Activated CD8-positive, alpha-beta memory T cell treated with anti-CD3 and anti-CD28 coated beads for 48 hours (primary cell): ENCODE measurements at regions not wholly inside any gene's neighbourhood (a gene's known extent, or its start where the extent isn't known, plus 50 kb on each side); places are given as distances from the start of the nearest gene placed in this dataset.
"Not testable (repeated sequence)": the region's sequence is repeated elsewhere in the genome, so short reads cannot be mapped to it uniquely, and the experiment has no call there.

ENCODE experiments used
- DNase-seq, 3 experiments: peaks; one replicate each; pipeline ENCODE4 v3.0.0-alpha.2; 2020; ENCODE audit warnings: low read depth in 2 of 3, low spot score in 2 of 3

DNA sequence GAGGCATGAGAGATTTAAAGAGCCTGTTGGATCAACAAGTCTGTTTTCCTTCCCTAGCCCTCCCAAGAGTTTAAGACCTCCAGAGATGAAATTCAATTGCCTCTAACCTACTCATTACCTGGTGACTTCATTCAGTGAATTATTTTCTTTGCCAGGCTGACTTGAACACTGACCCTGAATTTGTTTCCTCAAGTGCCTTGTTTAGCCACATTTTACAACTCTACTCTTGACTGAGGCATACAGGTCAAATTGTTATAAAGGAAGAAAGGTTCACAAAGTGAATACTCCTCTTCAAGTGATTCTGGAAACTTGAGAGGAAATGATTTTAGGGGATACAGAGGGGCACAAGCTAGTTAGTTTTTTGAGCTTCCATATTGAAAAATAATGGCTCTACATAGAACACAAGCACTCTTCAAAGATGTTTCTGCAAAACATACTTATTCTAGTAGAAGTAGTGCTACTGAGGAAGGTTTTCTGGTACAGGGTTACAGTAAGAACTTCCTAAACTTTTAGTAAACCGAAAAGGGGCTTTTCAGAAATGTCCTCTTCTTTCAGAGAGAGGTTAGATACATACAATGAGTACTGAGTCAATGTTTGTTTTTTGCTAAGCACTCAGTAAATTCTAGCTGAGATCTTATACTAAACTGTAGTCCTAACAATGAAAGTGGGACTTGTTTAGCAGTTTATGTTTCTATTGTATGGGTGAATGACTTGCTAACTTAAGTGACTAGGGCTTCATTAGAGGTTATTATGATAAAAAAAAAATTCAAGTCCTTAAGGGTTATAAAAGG, 137.4 kb upstream of the SATB1 start:
- DNase-seq = no peak

DNA sequence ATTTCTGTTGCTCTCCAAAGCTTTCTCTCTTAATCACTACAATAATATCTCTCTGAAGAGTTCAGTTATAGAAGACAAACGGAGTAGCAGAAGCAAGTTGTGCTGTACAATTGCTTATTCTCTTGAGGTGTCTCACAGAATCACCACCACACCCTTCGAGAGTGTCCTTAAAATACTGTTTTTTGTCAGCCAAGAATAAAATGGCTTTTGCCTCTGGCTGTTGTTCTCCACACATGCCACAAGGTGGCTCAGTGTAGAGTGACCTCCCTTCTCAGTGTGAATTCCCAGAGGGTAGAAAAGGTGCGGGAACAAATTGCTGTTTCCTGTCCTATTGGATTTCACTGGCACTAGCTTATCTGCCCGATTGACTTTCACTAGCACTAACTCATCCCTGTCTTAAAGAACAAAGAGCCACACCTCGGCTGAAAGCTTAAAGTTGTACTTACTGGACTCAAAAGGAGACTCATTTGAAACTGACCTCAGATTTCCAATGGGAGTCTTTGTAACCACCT, 134.2 kb upstream of the SATB1 start:
- DNase-seq = no peak

DNA sequence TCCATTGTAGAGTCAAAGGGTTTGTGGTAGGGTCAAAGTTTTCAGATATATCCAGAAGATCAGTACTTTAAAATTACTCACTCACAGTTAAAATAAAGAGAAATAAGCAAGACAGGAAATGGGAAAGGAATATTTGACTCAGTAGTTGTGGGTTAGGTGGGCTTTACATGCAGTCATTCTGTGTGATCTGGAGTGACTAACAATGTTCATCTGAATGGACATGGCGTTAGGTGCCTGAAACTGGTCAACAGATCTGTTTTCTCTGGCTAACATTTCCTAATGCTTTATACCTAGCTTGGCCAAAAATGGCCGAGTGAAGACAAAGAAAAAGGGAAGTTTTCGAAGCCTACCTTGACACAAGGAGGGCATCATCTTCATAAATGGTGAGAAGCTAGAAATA, 133.4 kb upstream of the SATB1 start:
- no peak for DNase-seq

DNA sequence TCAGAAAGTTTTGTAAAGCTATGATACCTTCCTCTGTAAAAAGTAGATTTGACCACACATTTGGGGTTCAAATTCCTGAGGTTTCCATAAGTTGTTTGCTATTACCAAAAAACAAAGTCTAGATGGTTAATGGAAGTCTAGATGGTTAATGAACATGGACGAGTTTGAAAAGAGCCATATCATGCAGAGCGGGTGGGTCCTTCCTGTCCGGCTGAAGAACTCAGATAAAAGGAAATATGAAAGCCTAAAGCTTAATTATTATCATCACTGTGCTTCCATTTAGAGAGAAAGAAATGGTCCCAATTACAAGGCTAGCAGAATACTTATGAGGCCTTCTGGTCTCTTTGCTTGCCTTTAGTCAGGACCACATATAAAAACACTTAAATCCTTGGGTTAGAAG, 132.1 kb upstream of the SATB1 start:
- no peak for DNase-seq

DNA sequence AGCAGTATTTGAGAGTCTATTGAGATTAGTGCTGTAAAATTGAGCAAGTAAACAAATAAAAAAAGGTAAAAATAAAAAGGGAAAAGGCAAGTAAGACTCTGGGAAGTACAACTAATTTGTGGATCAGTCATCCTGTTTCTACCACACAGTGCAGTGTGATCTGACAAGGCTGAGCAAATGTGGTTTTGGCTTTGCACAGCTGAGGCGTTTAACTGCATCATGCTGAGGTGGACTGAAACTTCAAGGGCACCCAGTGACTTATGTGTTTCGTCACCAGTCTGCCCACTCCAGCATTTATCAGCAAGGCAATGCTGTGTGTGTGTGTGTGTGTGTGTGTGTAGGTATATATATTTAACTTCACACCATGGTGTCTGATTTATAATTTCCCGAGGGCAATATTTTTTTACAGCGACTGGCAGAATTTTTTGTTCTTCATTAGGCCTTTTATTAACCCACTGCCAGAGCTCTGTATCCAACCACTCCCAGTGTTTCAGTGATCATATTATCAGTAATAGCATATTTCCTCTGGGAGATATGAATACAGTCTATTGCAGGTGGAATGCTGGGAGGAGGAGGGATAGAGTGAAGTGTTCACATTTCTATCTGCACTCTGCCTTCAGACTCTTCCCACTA, 131.5 kb upstream of the SATB1 start:
- peak in 2 of 3 experiments; percentile 44 to 47 for DNase-seq

DNA sequence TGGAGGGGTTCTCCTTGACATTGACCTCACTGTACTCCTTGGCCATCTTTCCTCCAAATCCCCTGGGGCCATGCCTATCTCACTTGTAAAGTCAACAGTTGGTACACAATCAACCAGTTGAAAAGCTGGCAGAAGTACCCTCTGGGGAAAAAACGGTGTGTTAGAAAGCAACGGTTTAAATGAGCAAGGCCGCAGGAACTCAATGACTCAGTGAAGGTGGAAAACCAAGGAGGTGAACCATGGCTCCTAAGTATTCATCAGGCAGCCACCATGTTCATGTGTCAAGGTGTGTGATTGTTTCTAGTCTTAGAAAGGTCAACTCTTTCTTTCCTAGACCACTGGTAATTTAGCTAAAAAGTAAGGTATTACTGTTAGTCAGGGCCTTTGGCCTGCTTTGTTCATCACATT, 130.9 kb upstream of the SATB1 start:
- DNase-seq = no peak

DNA sequence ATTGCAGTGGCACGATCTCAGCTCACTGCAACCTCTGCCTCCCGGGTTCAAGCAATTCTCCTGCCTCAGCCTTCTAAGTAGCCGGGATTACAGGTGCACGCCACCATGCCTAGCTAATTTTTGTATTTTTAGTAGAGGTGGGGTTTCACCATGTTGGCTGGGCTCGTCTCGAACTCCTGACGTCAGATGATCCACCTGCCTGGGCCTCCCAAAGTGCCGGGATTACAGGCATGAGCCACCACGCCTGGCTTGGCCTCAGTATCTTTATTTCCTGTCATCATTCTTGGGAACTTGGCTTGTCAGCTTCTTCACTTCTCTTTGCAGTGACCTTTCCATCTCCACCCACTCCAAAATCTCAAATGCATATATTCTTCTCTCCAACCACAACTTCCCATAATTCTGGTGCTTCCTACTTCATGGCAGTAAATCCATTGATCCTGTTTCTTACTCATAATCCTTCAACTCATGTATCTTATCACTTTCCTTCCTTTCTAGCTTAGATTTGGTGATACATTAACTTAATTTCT, 127.5 kb upstream of the SATB1 start:
- not testable (repeated sequence) for DNase-seq

DNA sequence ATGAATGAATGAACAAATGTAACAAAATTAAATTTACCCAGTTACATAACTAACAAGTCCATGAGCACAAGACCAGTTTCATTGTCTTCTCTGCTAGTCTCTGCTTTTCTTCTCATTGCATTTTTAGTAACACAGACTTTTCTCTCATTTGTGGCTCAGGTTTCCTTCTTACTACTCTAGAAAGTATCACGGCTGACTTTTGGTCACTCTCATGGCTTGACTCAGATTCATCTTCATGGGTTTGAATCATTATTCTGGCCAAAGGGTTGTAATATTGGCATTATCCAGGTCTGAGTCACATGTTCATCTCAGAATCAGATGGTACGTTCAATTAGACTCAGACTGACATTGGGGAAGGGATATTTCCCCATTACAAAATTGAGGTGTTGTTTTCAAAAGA, 121.5 kb upstream of the SATB1 start:
- DNase-seq = no peak

DNA sequence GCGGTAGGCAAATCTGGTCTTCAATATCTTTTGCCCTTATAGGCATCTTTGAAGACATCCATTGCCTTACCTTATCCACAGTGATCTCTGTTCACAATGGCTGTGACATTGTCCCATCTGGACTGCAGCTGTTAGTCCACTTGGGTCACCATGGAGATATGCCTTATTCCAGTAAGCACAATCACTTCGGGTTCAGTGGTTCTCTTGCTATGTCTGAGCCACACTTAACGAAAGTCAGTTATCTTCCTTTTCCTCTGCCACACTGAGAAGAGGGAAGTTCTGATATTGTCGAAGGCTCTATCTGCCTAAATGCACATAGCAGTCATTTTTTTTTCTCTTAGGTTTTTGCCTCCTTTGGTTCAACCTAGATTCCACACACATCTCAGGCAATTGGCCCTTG, 119.0 kb upstream of the SATB1 start:
- DNase-seq = no peak

DNA sequence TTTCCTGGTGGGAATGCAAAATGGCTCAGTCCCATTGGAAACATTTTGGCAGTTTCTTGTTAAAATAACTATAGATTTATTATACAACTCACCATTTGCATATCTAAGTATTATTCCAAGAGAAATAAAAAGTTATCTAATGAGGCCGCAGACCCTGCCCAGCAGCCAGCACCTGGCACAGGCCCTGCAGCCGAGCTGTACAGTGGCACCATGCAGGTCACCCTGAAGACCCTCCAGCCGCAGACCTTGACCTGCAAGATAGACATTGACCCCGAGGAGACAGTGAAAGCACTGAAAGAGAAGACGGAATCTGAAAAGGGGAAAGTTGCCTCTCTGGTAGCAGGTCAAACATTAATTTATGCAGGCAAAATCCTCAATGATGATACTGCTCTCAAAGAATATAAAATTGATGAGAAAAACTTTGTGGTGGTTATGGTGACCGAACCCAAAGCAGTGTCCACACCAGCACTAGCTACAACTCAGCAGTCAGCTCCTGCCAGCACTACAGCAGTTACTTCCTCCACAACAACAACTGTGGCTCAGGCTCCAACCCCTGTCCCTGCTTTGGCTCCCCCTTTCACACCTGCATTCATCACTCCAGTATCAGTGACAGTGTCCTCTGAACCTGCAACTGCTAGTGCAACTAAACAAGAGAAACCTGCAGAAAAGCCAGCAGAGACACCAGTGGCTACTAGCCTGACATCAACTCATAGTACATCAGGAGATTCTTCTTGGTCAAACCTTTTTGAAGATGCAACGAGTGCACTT, 113.5 kb upstream of the SATB1 start:
- DNase-seq = no peak

DNA sequence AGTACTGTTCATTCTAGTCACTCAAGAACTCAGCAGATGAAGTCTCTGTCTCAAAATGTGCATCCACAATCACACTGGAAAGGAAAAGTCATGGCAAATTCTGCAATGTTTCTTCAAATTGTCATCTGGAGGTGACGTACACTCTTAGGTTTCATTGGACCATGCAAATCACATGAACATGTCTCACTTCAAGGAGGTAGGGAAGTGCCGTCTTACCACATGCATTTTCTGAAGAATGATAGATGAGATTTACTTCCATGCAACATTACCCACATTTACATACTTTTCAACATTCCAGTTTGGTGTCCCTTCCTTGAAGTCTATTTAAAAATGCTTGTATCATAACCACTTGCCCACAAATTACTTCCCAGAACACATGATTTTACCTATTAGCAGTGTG, 107.9 kb upstream of the SATB1 start:
- no peak for DNase-seq

DNA sequence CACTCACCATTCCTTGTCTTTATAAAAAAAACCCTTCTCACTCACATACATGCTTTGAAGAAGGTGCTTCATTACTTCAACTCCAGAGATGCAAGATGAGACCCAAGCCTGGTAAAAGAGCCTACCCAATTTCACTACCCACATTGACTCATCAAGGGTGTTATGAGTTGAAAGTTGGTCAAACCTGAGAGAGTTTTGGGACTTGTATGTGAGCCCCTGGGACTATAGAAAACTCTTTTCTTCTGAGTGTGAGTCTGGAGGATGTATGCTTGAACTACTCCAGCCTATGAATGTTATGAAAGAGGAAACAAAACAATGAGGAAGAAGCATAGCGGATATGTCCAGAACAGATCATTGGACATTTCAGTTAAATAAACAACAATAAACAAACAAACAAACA, 106.5 kb upstream of the SATB1 start:
- no peak for DNase-seq

DNA sequence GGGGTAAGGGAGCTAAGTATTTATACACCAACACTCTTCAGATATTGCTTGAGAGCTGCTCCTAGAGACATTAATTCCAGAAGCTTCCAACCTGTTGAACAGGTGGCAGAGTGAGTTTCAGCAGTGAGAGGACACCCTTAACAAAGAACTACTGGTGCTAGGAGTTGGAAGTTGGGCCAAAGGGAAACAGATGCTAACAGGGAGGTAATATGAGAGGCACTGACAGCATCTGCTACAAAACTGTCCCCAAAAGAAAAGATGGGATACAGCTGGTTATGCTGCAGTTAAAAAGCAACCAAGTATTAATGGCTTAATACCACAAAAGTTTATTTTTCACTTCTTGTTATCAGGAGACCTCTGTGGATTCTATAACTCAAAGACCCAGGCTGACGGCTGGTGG, 104.5 kb upstream of the SATB1 start:
- no peak for DNase-seq

DNA sequence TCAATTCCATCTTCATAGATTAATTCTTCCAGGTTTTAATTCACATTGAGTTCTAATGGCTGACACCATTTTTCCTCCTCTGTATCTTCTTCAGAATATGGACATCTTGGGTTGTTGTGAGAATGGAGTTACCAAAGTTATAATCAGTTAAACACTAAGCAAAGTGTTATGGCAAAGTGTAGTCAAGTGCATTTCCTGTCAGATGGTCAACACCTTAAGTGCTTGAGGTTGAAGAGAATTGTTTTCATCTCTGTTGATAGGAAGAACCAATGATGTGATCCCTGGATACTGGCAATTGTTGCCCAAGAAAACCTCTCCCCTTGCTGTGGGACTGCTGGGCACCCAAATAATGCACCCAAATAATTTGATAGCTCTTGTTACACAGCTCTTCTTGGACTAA, 102.6 kb upstream of the SATB1 start:
- no peak for DNase-seq

DNA sequence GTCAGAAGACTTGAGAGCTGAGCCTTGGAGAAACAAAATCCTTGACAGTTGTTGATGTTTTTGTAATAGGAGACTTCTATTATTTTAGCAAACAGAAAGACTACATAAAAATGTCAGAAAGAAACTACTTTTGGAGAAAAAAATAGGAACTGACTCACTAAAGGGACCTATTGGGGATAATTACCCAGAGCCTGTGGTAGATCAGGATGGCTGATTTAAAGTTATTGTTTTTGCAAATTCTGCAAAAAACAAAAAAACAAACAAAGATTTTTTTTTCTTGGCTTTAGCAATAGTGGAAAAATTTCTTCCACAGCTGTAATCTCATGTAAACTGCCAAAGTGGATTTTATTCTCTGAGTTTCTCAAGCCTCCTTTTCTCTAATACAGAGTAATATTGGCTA, 101.5 kb upstream of the SATB1 start:
- no peak for DNase-seq

DNA sequence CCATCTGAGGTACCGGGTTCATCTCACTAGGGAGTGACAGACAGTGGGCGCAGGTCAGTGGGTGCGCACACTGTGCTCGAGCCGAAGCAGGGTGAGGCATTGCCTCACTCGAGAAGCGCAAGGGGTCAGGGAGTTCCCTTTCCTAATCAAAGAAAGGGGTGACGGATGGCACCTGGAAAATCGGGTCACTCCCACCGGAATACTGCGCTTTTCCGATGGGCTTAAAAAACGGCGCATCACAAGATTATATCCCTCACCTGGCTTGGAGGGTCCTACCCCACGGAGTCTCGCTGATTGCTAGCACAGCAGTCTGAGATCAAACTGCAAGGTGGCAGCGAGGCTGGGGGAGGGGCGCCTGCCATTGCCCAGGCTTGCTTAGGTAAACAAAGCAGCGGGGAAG, 91.0 kb upstream of the SATB1 start:
- DNase-seq = not testable (repeated sequence)

DNA sequence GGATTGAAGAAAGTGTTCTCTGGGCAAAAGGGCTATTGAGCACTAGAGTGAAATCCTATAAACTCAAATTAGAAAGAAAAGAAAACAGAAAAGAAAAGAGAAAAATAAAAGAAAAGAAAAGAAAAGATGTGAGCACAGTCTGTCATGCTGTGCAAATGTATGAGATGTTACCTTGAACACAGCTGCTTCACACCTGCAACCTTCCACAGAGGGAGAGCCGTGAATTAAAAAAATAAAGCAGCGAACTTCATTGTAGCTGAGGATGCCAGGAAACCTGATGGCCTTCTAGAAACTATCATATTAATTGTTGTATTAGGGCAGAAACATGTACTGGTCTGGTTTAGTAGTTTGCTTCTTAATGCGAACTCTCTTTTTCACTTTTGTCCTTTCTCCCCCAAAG, 88.0 kb upstream of the SATB1 start:
- no peak for DNase-seq

DNA sequence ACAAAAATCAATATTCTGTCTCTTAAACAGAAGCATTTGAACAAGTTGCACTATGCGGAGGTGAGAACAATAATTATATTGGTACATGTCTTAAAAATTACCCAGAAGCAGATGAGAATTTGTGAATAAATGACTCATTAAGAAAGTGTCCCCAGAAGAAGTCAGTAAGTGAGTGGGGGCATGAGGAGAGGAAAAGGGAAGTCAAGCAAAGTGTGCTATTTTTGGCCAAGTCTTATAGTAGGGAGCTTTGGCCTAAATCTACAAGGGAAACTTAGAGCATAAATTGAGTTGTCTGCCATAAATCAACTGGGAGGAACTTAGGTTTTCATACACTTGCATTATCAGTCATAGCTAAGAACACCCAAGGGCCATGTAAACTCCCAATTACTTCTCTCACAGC, 86.9 kb upstream of the SATB1 start:
- DNase-seq = no peak

DNA sequence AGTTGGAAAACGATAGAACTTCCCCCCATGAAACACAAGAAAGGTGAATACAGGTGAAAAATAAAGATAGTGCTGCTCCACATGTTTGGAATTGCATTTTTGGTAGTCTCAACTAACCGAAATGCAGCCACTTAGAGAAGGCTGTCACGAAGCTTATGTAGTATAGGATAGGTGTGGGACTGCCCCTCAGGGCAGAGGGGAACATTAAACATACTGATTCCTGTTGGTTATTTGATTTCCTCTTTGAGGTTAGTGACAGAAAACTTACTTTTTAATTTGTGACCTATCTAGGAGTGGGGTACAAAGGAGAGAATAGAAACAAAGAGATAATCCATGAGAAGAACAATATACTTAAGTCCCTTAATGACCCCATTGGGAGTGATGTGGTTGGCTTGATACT, 85.8 kb upstream of the SATB1 start:
- DNase-seq = no peak

DNA sequence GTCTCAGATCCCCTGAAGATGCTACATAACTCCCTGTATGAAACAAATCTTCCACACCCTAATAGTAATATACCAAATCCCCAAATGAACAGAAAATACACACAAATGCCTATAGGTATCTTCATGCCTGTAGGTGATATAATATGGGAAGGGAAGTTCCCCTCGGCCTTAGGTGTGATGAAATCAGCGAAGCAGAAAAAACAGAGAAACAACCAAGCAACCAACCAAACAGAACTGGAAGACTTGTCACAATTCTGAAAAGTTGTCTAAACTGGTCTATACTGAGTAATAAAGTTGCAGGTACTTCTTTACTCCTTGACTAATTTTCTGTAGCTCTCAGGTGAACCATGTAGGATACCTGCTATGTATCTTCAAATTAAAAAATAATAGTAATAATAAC, 82.2 kb upstream of the SATB1 start:
- DNase-seq = no peak

DNA sequence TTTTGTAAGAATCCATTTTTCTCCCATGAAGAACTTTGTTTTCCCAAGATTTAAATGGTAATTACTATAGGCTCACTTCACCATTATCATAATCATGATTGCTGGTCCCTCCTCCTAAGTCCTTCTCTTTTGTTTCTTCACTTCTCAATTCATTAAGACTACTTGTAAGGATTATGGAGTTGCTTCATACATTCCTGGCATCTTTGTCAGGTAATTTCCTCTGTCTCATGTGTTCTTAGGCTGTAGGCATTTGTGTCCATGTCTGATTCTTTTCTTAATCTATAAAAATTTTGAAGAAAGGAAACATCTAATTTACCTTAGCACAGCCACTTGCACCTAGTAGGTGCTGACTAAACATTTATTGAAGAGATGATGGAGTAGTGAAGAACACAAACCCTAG, 79.9 kb upstream of the SATB1 start:
- DNase-seq = no peak
